ENCODE measurements at regions not wholly inside any gene's neighbourhood (a gene's known extent, or its start where the extent isn't known, plus 50 kb on each side); places are given as distances from the start of the nearest gene placed in this dataset.

DNA sequence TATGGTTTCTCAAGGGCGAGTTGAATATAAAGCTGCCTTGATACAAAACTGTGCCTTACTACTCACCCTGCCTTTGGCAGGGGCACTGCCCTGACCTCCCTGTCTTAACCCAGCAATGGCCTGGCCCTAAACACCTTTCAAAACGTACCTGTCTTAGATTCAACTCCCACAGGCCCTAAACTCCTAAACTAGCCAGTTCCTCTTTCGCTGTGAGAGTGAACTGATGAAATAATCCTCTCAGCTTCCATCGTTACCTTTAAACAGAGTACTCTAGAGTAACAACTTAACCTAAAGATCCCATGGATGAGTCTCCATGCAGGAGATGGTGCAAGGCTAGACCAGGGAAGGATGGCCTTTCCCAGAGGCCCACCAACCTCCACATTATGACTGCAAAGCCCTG is 133.0 kb upstream of the THBS1 start:
- no peak overlapping the region for H3K27ac Mint-ChIP-seq
- H3K9me3 Mint-ChIP-seq = no peaks in the 10 kb centered on the region

DNA sequence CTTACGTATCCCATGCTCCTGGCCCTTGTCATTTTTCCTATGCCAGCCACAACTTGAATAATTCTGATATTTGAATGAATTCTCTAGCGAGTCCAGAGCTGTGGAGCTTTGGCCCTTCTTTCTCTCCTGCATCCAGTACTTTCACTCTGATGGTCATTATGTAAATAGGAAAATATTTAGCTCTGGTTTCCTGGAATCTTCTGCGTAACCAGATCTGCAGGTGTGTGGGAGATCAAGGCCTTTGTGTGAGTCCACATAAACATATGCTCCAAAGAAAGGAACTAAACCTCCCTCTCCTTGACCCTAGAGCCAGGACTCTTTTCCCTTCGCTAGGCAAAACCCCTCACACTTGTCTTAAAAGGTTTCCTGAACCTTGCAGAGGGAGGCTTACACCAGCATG is 132.5 kb upstream of the THBS1 start:
- TF ChIP-seq CTCF (conservative IDR thresholded peaks at IDR 0.05) = no peak
- DNase-seq (ENCODE audit: extremely low spot score, unreplicated experiment) = no peak
- H3K9me3 Mint-ChIP-seq = no peaks in the 10 kb centered on the region
- peaks cover 6% of the 10 kb centered on the region for H3K4me1 Mint-ChIP-seq (ENCODE audit: unreplicated experiment)
- H3K27ac Mint-ChIP-seq = no peak overlapping the region
- no peaks in the 10 kb centered on the region for H3K36me3 Mint-ChIP-seq
- no peak overlapping the region for H3K4me3 Mint-ChIP-seq
- no peaks in the 10 kb centered on the region for H3K27me3 Mint-ChIP-seq

More for the DNA sequence above, 133.0 kb upstream of the THBS1 start:
- H3K27me3 Mint-ChIP-seq = no peaks in the 10 kb centered on the region
- H3K36me3 Mint-ChIP-seq = no peaks in the 10 kb centered on the region
- H3K4me1 Mint-ChIP-seq (ENCODE audit: unreplicated experiment) = peaks cover 6% of the 10 kb centered on the region
- no peak overlapping the region for H3K4me3 Mint-ChIP-seq
- no peak for DNase-seq (ENCODE audit: extremely low spot score, unreplicated experiment)
- no peak for TF ChIP-seq CTCF (conservative IDR thresholded peaks at IDR 0.05)

DNA sequence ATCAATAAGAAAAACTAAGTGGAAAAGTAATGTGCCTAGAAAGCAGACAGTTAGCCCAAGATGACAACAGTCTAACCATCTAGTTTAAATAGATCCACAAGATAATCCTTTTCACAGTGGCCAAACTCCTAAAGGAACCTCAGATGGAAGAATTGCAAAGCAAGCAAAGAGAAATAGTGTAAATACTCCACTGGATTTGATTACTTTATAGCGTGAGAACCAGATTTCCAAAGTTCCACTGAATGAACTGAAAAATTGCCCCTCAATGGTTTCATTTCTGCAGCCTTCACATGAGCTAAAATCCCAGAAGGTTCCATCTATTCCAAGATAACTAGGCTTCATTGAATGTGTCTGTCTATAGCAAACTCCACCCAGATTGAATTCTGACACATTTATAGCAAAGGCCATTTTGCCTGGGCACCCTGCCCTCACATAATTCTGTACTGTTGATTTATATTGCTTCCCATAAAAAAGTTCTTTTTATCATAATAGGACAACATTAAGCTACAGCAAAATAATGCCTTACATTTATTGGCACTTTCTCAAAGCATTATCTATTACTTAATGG is 129.7 kb upstream of the THBS1 start:
- Mint-ChIP-seq H3K27ac (no peak overlapping the region), H3K27me3 (no peaks in the 10 kb centered on the region), H3K36me3 (no peaks in the 10 kb centered on the region), H3K9me3 (no peaks in the 10 kb centered on the region), H3K4me1 (ENCODE audit: unreplicated experiment) (peaks cover 28% of the 10 kb centered on the region), H3K4me3 (no peak overlapping the region)
- no peak for DNase-seq (ENCODE audit: extremely low spot score, unreplicated experiment)
- no peak for TF ChIP-seq CTCF (conservative IDR thresholded peaks at IDR 0.05)

DNA sequence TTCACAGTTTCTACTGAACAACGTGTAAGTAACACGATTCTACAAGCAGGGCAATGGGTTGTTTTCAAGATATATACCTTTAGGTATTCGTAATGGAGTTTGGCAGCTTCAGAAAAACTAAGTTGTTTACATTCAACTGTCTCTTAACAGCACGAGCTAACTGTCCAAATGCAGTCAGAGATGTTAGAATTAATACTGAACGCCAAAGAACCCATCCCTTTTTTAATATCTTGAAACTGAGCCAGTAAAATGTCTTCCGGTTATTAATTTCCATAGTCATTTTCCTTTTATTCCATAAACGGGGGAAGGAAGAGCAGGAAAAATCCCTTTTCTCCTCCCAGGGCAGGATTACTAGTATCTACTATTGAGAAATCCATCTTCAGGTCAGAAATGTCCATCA is 129.0 kb upstream of the THBS1 start:
- TF ChIP-seq CTCF (conservative IDR thresholded peaks at IDR 0.05) = no peak
- H3K4me3 Mint-ChIP-seq = no peak overlapping the region
- H3K9me3 Mint-ChIP-seq = no peaks in the 10 kb centered on the region
- peaks cover 30% of the 10 kb centered on the region for H3K4me1 Mint-ChIP-seq (ENCODE audit: unreplicated experiment)
- no peaks in the 10 kb centered on the region for H3K27me3 Mint-ChIP-seq
- H3K27ac Mint-ChIP-seq = no peak overlapping the region
- DNase-seq (ENCODE audit: extremely low spot score, unreplicated experiment) = no peak
- H3K36me3 Mint-ChIP-seq = no peaks in the 10 kb centered on the region

DNA sequence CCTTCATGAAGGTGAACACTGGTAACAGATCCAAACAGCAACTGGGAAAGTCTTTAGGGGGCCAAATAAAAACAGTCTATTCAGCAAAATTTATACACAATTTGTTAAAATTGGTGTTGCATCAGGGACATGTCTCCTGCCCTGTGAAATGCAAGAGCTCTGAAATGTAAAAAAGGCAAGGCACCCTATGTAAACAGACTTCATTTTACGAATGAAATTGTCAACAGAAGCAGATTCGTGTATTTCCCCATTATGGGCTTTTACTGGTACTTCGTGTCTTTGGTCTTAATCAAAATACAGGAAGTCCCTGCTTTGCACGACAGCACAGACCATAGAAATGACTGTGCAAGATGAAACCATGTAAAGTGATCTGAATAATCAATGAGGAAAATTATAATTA is 127.3 kb upstream of the THBS1 start:
- Mint-ChIP-seq H3K27ac (no peak overlapping the region), H3K9me3 (no peaks in the 10 kb centered on the region), H3K4me1 (ENCODE audit: unreplicated experiment) (peaks cover 23% of the 10 kb centered on the region), H3K27me3 (no peaks in the 10 kb centered on the region), H3K4me3 (no peak overlapping the region), H3K36me3 (no peaks in the 10 kb centered on the region)
- TF ChIP-seq CTCF (conservative IDR thresholded peaks at IDR 0.05) = no peak
- no peak for DNase-seq (ENCODE audit: extremely low spot score, unreplicated experiment)
